Common myeloid progenitor, CD34-positive (primary cell): ENCODE measurements at regions not wholly inside any gene's neighbourhood (a gene's known extent, or its start where the extent isn't known, plus 50 kb on each side); places are given as distances from the start of the nearest gene placed in this dataset.

Experiments
- CTCF ChIA-PET: fragments of 350-600 bp; sonication (Branson Sonifier 250); formaldehyde crosslinking; loops from one replicate; lab custom pipeline; 2021; ENCODE audit warnings: antibody characterized with exemption; lab: Charles Lee
- POLR2A ChIA-PET: fragments of 350-600 bp; sonication (Branson Sonifier 250); formaldehyde crosslinking; loops from one replicate; lab custom pipeline; 2021; ENCODE audit warnings: antibody characterized with exemption; lab: Charles Lee
- DNase-seq, 3 donors: peaks; one replicate each; pipeline versions ENCODE4 v3.0.0 to v3.0.0-alpha.2; 2013
- H3K27ac ChIP-seq, 2 experiments: 1 replicate in 1 of 2; 2 replicates in 1 of 2; pipeline ENCODE4 v1.7.0; 2013; ENCODE audit warnings: inconsistent platforms in 2 of 2, low read length in 2 of 2, mild to moderate bottlenecking in 2 of 2, low read depth in 1 of 2, moderate library complexity in 1 of 2; ENCODE audit not compliant: severe bottlenecking in 2 of 2, insufficient read depth in 1 of 2, poor library complexity in 1 of 2
- H3K27me3 ChIP-seq, 5 experiments: replicated peaks in 2 of 5; 1 replicate in 3 of 5; 2 replicates in 2 of 5; pipeline versions ENCODE4 v1.6.1 to v1.7.0; 2013; ENCODE audit warnings: low read length in 4 of 5, mild to moderate bottlenecking in 2 of 5, moderate library complexity in 2 of 5, inconsistent platforms in 1 of 5; ENCODE audit not compliant: insufficient read depth in 5 of 5, control insufficient read depth in 4 of 5
- H3K36me3 ChIP-seq, 4 experiments: 1 replicate in 2 of 4; 2 replicates in 2 of 4; pipeline versions ENCODE4 v1.6.1 to v1.7.0; 2013; ENCODE audit warnings: low read length in 3 of 4, control low read depth in 1 of 4, mild to moderate bottlenecking in 1 of 4; ENCODE audit not compliant: control insufficient read depth in 4 of 4, insufficient read depth in 4 of 4
- H3K4me1 ChIP-seq, 4 experiments: 1 replicate in 3 of 4; 2 replicates in 1 of 4; pipeline versions ENCODE4 v1.6.1 to v1.7.1; 2013; ENCODE audit warnings: low read length in 3 of 4, mild to moderate bottlenecking in 3 of 4, control low read depth in 1 of 4, inconsistent platforms in 1 of 4, moderate library complexity in 1 of 4; ENCODE audit not compliant: control insufficient read depth in 4 of 4, insufficient read depth in 4 of 4; ENCODE audit errors: control extremely low read depth in 1 of 4
- H3K4me3 ChIP-seq, 7 experiments: 1 replicate in 4 of 7; 2 replicates in 3 of 7; pipeline versions ENCODE4 v1.5.1 to v1.7.0; 2013; ENCODE audit warnings: mild to moderate bottlenecking in 7 of 7, low read length in 6 of 7, moderate library complexity in 6 of 7, inconsistent platforms in 2 of 7, low read depth in 2 of 7, control low read depth in 1 of 7; ENCODE audit not compliant: insufficient read depth in 4 of 7, control insufficient read depth in 1 of 7; ENCODE audit errors: extremely low read depth in 1 of 7
- H3K9me3 ChIP-seq, 5 experiments: 1 replicate in 4 of 5; 2 replicates in 1 of 5; pipeline versions ENCODE4 v1.6.1 to v1.7.1; 2013; ENCODE audit warnings: low read length in 4 of 5, mild to moderate bottlenecking in 2 of 5, inconsistent platforms in 1 of 5, low read depth in 1 of 5, moderate library complexity in 1 of 5; ENCODE audit not compliant: control insufficient read depth in 4 of 5, insufficient read depth in 2 of 5; ENCODE audit errors: control extremely low read depth in 1 of 5
- WGBS: methylation state at CpG from one replicate; pipeline ENCODE4 v1.1.5; 2013; ENCODE audit not compliant: insufficient coverage; 5-methylcytosine and 5-hydroxymethylcytosine counted together

DNA sequence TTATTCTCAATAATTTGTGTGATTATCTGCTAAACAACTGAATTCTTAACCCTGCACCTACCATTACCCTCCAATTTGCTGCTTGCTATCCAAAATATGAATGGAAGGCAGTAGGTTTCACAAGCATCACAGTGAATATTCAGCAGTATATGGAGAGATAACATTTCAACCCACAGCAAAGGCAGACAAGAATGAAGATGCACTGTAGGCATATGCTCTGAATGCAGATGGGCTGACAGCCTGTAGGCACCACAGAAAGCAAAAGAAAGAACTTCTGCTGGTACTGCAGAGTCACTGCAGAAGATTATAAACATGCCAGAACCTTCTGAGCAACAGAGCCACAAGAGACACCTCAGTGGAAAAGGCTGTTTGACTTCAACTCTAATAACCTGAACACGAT is 63.6 kb upstream of the SLC12A2 start:
- CTCF ChIA-PET, result no interaction called here
- no peaks in the 10 kb centered on the region for H3K27me3 ChIP-seq
- 100% methylated on average over 1 of the region's 1 CpG for WGBS
- POLR2A ChIA-PET, result interaction anchor here (0.6 kb wide), 1 partner anchor 60 kb away, joined by 3 read pairs; no protein-coding TSS in a partner anchor
- DNase-seq, result no peak
- no peak overlapping the region for H3K4me3 ChIP-seq
- H3K27ac ChIP-seq, result no peak overlapping the region
- no peaks in the 10 kb centered on the region for H3K9me3 ChIP-seq
- peaks cover 0 to 8% (median 2%) of the 10 kb centered on the region in 4 experiments for H3K36me3 ChIP-seq
- H3K4me1 ChIP-seq, result peaks cover 0 to 1% (median 0%) of the 10 kb centered on the region in 4 experiments

DNA sequence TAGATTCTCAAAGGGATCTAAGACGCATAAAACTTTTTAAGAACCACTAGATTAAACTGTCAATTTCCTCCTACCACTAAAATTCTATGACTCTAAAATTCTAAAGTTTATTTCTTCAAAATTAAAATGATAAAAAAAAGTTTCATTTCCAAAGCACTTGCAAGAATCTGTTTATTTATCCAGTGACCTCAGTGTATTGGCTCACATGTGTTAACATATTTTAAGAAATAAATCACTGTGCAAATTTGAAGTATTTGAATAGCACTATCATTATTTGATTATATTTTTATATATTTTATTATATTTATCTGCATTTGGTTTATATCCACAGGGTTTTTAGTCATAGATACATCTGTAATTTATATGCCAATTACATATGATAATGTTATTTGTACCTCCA is 62.2 kb upstream of the SLC12A2 start:
- H3K36me3 ChIP-seq, result peaks cover 0 to 8% (median 2%) of the 10 kb centered on the region in 4 experiments
- no peak overlapping the region for H3K27ac ChIP-seq
- H3K9me3 ChIP-seq, result no peaks in the 10 kb centered on the region
- POLR2A ChIA-PET, result no interaction called here
- DNase-seq, result no peak
- H3K4me3 ChIP-seq, result no peak overlapping the region
- H3K27me3 ChIP-seq, result no peaks in the 10 kb centered on the region
- no peaks in the 10 kb centered on the region for H3K4me1 ChIP-seq
- CTCF ChIA-PET, result interaction anchor here (1.4 kb wide), 1 partner anchor 63 kb away, joined by 4 read pairs; no protein-coding TSS in a partner anchor
- no CpG with 5 or more reads among the region's 1 CpG for WGBS
